Choroid plexus epithelial cell (primary cell): ENCODE measurements at regions not wholly inside any gene's neighbourhood (a gene's known extent, or its start where the extent isn't known, plus 50 kb on each side); places are given as distances from the start of the nearest gene placed in this dataset.

Source experiments
- DNase-seq: peaks from one replicate; pipeline ENCODE4 v3.0.0-alpha.2; 2010; ENCODE audit warnings: low read depth
- H3K4me3 ChIP-seq: 2 replicates; pipeline ENCODE4 v1.5.1; 2011; ENCODE audit warnings: low read depth, mild to moderate bottlenecking, control low read depth, low read length, moderate library complexity
- CTCF ChIP-seq: conservative IDR thresholded peaks from 2 replicates; pipeline ENCODE4 v1.5.1; 2011; ENCODE audit warnings: low read depth, mild to moderate bottlenecking, control low read depth, inconsistent platforms, low read length, moderate library complexity

- no peak for DNase-seq
- TF ChIP-seq CTCF: no peak
- no peak overlapping the region for H3K4me3 ChIP-seq
These were observed 106.0 kb upstream of the NOVA1 start for GRCh38 chr14:26703686-26704366.

GRCh38 chr14:26707234-26707633 is 109.4 kb upstream of the NOVA1 start:
- no peak overlapping the region for H3K4me3 ChIP-seq
- no peak for TF ChIP-seq CTCF
- no peak for DNase-seq

GRCh38 chr14:26709019-26709418 is 111.2 kb upstream of the NOVA1 start:
- no peak for DNase-seq

GRCh38 chr14:26719514-26719913 is 121.7 kb upstream of the NOVA1 start:
- TF ChIP-seq CTCF: no peak
- no peak overlapping the region for H3K4me3 ChIP-seq
- DNase-seq: peak; percentile 11

More at GRCh38 chr14:26709019-26709418, 111.2 kb upstream of the NOVA1 start:
- TF ChIP-seq CTCF: no peak
- no peak overlapping the region for H3K4me3 ChIP-seq

DNA sequence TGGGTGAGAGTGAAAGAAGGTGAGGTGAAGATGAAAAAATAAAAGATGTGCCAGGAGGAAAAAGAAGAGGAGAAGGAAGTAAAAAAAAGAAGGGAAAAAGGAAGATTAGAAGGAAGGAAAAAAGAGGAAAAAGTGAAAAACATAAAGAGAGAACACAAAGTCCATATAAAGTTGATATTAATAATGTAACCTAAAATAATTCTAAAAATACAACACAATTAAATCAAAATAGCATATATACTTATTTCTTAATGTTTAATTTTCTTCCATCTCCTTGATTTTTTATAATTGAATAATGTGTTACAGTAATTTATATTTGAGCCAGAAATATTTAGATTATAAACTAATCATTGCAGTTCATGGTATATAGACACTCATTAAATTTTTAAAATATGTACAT is 124.4 kb upstream of the NOVA1 start:
- H3K4me3 ChIP-seq: no peak overlapping the region
- TF ChIP-seq CTCF: no peak
- DNase-seq: no peak

DNA sequence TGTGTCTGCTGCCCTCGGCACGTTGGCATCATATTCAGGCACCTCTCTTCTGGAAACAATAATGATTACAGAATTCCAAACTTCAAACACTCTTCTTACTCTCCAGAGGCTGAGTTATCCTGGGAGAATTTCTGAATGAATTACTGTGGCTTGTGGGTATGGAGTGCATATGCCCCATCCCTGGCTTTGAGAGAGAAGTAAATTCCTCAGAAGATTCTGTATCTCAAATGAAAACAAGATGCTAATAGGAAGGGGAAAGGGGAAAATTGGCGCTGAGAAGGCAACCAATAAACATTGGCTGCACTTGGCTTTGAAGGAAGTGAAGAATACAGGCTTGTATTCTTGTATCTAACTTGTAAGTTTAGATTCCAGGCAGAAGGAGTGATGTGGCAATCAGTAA is 132.0 kb upstream of the NOVA1 start:
- no peak for DNase-seq
- H3K4me3 ChIP-seq: no peak overlapping the region
- TF ChIP-seq CTCF: no peak

GRCh38 chr14:26730929-26731618 is 133.2 kb upstream of the NOVA1 start:
- peak; percentile 23 for DNase-seq
- TF ChIP-seq CTCF: peak; percentile 59
- no peak overlapping the region for H3K4me3 ChIP-seq
